KG1 (cell line): ENCODE measurements at regions not wholly inside any gene's neighbourhood (a gene's known extent, or its start where the extent isn't known, plus 50 kb on each side); places are given as distances from the start of the nearest gene placed in this dataset.

Source experiments
- DNase-seq: peaks from one replicate; lab custom pipeline; 2025; lab: John Stamatoyannopoulos, UW

- peak; percentile 9 for DNase-seq
Measured at GRCh38 chr11:11789735-11790369, 51.9 kb upstream of the USP47 start.

GRCh38 chr11:11788063-11788710 is 53.6 kb upstream of the USP47 start:
- no peak for DNase-seq

DNA sequence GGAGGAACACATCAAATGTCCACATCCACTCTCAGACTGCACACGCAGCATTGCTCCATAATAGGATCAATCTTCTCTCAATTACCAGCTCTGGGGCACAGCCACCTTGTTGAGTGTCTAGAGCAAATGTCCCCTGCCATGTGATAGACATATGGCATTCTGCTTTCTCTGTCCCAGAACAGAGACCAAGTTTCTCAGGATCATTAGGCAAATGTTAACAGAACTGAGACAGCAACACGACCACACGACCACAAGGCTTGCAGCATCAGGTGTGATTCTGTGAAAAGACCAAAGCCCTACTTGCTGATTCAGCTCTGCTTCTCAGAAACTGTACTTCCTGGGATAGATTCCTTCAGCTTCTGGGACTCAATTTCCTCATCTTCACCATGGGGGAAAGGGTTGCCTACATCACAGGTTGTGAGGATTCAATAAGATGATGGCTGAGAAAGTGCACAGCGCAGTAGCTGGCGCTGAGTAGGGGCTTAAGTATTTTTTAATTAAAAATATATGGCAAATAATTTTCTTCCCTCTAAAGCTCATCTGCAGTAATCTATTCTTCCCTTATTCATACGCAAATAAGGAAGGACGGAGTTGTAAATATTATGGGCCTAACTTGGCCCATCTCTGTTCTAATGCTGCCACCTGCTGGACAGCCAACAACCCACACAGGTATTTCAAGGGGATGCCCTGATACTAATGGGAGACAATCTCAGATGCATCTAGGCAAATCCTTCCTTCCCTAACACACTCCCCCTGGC is 54.3 kb upstream of the USP47 start:
- DNase-seq, result peak; percentile 42

DNA sequence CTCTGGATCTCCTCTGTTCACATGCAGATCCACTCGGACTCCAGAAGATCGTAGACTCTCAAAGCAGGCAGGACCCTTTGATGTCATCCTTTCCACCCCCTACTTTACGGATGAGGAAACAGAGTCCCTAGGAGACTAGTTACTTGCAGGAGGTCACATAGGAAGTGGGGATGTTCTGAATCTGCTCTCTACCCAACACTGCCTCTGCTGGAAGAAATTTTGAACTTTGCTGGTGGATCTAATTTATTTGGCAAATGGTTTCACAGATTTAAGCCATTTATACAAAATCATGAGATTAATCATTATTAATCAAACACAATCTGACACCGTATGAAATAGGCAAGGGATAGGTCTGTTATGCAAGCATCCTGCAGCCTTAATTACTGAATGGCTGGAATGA is 55.0 kb upstream of the USP47 start:
- no peak for DNase-seq

- DNase-seq, result no peak
Measured at GRCh38 chr11:11786234-11786633, 55.5 kb upstream of the USP47 start.

DNA sequence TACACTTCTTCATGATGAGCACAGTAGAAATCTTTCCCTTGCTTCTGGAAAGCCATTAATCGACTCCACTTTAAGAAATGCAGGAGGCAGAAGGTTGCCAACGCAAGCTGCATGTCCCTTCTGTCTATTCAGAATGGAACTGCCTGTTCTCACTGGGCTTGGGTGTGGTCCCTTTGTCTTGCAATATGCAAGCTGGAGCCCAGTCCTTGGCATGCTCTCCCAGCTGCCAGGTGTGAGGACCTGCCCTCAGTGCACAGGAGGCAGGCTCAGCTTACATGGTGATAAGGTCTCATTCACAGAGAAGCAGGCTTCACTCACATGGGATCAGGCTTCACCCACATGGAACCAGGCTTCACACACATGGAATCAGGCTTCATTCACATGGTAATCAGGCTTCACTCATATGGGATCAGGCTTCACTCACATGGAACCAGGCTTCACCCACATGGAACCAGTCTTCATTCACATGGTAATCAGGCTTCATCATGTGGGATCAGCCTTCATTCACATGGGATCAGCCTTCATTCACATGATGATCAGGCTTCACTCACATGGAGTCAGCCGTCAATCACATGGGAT is 59.2 kb upstream of the USP47 start:
- no peak for DNase-seq

DNA sequence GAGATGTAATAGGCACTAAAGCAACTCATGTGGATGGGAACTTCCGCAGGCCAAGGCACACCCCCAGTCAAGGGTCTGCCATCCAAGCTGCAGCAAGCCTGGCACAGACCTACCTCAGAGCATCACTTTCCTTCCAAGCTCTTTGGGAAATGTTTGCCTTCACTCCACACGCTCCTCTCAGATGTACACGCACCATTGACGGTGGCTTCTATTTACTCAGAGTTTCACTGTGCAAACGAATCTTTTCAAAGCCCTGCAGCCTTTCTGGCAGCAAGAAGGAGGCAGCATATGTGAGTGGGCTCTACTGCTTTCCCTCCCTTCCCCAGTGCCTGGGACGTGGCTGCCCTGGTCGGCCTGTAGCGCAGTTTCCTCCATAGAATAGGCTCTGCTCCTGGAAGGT is 60.9 kb upstream of the USP47 start:
- DNase-seq, result no peak

GRCh38 chr11:11779975-11780374 is 61.8 kb upstream of the USP47 start:
- no peak for DNase-seq

GRCh38 chr11:11777897-11778296 is 63.9 kb upstream of the USP47 start:
- no peak for DNase-seq

DNA sequence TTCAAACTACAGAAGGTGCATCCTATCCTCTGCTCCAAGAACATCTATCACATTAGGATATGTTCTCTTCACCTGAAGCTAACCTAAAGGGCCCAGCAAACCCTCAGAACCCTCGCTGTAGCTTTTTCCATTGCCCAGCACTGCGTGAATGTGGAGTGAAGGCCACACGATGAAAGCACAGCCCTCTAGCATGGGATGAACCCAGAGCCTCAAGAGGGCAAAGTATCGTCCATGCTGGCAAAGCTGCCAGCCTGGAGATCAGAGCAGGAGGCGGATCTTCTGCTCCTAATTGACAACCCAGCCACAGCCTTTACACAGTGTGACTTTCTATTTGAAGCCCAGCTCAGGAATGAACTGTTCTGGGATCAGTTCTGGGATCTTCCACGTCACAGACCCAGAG is 65.1 kb upstream of the USP47 start:
- DNase-seq, result no peak

- DNase-seq, result no peak
Measured at GRCh38 chr11:11774928-11775327, 66.8 kb upstream of the USP47 start.

DNA sequence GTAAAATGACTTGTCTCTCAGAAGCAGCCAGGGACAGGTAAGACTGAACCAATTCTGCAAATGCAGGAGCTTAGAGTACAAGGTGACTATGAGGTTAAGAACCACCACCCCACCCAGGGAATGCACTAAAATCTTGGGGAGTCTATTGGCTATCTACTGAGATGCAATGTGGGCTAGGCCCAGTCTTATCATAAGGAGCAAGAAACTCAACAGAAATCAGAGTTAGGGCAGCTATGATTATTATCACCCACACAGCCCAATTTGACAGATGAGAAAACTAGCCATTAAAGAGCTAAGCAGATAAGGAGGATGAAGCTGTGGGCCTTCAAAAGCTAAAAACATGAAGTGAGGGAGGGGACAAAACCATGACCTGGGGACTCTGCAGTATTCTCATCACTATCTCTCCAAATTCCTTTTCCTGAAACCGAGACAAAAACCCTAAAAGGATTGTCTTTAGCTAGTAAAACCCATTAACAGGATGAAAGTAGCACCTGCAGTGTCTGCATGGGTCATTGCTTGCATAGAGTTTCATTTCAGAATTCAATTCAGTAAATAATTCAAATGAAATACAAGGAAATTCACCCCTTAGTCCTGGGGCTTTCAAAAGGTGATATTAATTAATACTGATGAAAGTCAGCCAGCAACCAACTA is 68.8 kb upstream of the USP47 start:
- no peak for DNase-seq

GRCh38 chr11:11770921-11771486 is 70.8 kb upstream of the USP47 start:
- DNase-seq, result no peak

DNA sequence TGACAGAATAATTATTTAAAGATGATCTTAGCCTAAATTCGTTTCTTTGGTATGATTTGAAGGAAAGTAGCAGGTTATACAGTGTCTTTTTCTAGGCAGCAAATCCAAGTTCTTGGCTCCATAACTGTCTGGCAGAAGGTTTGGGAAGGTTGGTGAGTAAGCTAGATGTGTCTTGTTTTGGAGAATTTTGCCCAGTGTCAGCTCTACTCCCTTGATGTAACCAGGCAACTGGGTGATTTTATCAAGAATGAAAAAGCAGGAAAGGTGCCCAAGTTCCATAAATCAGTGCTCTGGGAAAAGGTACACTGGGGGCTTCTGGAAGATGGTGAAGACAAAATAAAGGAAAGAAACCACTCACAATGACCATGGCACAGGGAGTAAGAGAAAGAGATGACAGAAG is 71.5 kb upstream of the USP47 start:
- DNase-seq, result no peak

DNA sequence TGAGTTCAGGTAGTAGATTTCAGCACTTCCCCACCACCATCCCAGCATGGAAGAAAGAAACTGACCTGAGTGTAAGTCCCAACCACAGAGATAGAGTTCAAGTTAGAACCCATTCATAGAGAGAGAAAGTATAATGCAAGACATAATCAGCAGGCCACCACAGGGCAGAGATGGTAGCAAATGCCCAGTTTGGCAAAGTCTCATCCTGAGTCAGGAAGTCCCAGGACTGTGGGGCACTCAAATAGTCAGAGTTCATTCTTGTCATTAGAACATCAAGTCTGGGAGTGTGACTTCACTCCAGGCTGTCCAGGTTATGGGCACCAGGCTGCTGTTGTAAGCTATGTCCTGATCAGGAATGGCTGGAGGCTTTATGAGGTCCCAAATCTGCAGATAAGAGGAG is 72.0 kb upstream of the USP47 start:
- DNase-seq, result no peak

GRCh38 chr11:11769362-11769761 is 72.4 kb upstream of the USP47 start:
- no peak for DNase-seq

DNA sequence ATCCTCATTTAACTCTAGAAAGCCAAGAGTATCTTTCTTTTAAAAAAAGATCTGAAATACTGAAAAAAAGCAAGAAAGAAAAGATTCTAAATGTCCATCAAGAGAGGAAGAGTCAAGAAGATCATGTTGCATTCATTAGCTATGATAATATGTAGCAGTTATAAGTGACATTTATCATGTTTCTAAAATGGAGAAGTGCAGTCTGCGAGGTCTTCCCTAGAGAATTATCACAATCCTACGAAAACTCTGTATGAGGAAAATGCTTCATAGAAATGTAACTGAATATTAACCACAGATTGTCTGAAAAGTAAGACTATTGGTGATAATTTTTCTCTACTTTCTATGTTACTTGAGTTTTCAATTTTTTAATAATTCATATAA is 77.4 kb upstream of the USP47 start:
- DNase-seq, result no peak

DNA sequence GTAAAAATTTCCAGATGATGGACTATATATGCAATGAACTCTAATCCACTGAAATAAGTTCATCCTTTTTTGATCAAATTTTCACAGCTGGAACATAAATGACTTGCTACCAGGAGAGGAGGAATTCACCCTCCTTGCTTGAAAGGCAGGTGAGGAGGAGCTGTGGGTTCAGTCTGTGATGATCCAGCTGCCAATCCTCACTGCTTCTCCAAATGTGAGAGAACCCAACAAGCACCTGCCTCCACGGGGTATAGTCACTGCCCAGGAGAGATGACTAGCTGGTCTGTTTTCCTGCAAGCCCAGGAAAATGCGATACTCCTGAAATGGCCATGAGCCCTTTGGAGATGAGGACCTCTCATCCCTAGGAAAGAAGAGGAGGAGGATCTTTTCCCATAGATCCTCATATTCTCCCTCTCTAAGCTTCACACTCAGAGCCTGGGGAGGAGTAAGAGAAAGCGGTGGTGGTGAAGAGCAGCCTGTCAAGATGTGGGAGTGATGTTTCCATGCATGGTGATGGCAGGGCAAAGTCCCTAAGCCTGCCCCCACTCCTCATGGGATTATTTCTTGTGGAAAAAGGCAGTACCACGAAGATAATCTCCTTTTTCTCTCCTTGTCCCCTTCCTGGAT is 77.9 kb upstream of the USP47 start:
- DNase-seq, result no peak

DNA sequence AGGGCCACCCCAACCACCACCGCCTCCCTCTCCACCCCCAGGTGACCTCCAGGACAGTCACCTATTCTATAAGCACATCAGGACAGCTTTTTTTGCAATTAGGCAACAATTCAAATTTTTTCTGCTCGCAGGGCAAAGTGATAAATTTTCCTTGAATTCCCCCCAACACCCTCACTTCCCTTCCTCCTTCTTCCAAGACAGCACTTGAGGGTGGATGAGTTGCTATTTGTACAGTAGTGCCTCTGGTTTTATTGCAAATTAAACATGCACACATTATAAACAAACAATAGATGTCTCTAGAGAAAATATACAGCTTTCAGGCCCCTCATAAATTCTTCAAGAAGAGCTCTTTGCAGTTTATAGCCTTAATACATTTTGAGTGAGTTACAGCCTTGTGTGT is 80.9 kb upstream of the USP47 start:
- DNase-seq, result no peak

GRCh38 chr11:11758603-11759196 is 83.1 kb upstream of the USP47 start:
- no peak for DNase-seq

- no peak for DNase-seq
Measured at GRCh38 chr11:11757909-11758308, 83.9 kb upstream of the USP47 start.
